GM12878 (cell line): ENCODE measurements at regions not wholly inside any gene's neighbourhood (a gene's known extent, or its start where the extent isn't known, plus 50 kb on each side); places are given as distances from the start of the nearest gene placed in this dataset.

Experiments
- ATAC-seq: fragments of 200-7000 bp; cut with Tn5 transposase; 3 replicates; pipeline ENCODE4 v1.9.1; 2020; ENCODE audit warnings: mild to moderate bottlenecking, moderate library complexity
- BruUV-seq: library from RNA; stranded (reverse); fragments of 400-500 nt; replicated peaks from 2 replicates; lab custom pipeline; 2021; lab: Mats Ljungman, UMichigan
- CTCF ChIA-PET: fragments of 300-600 bp; sonication (Branson Sonifier 250); formaldehyde crosslinking; extraction: SDS; loops from one replicate; lab custom pipeline; 2021; ENCODE audit warnings: inconsistent platforms; lab: Yijun Ruan, JAX
- POLR2A ChIA-PET: fragments of 350-600 bp; formaldehyde crosslinking; extraction: SDS; loops from one replicate; lab custom pipeline; 2021; ENCODE audit warnings: inconsistent platforms; lab: Charles Lee
- RAD21 ChIA-PET: fragments of 300-600 bp; sonication (Branson Sonifier 250); formaldehyde crosslinking; loops from one replicate; lab custom pipeline; 2023; ENCODE audit warnings: antibody characterized with exemption; ENCODE audit not compliant: unreplicated experiment; lab: Charles Lee
- SMC1A ChIA-PET: fragments of 300-600 bp; sonication (Branson Sonifier 250); formaldehyde crosslinking; loops from one replicate; lab custom pipeline; 2023; ENCODE audit not compliant: unreplicated experiment, uncharacterized antibody; lab: Charles Lee
- DNase-seq: peaks from one replicate; pipeline ENCODE4 v3.0.0-alpha.2; 2011; ENCODE audit warnings: low read depth, low spot score
- FAIRE-seq: peaks from 3 replicates; lab custom pipeline; 2011; peaks lifted over from hg19 to GRCh38; lab: Jason Lieb, UNC
- H2AFZ ChIP-seq: 2 replicates; pipeline ENCODE4 v1.6.0; 2011; ENCODE audit warnings: low read depth, low read length, control low read depth; ENCODE audit not compliant: control insufficient read depth
- H3K27ac ChIP-seq: 2 replicates; pipeline ENCODE4 v1.5.1; 2011; ENCODE audit warnings: control low read depth; ENCODE audit not compliant: control insufficient read depth, insufficient read depth
- H3K27me3 ChIP-seq, 2 experiments: replicated peaks in 1 of 2; 2 replicates each; pipeline versions ENCODE4 v1.6.0 to v1.6.1; 2011; ENCODE audit warnings: low read length in 1 of 2; ENCODE audit not compliant: control insufficient read depth in 2 of 2, insufficient read depth in 2 of 2
- H3K36me3 ChIP-seq, 2 experiments: 2 replicates each; pipeline ENCODE4 v1.5.1; 2011; ENCODE audit warnings: low read length in 1 of 2; ENCODE audit not compliant: control insufficient read depth in 2 of 2, insufficient read depth in 2 of 2
- H3K4me1 ChIP-seq: 2 replicates; pipeline ENCODE4 v1.6.1; 2011; ENCODE audit warnings: mild to moderate bottlenecking, low read length, moderate library complexity, mixed read lengths; ENCODE audit not compliant: control insufficient read depth, insufficient read depth
- H3K4me2 ChIP-seq: 2 replicates; pipeline ENCODE4 v1.6.0; 2011; ENCODE audit warnings: control low read depth; ENCODE audit not compliant: control insufficient read depth, insufficient read depth
- H3K4me3 ChIP-seq: fragments of 200-600 bp; sonication (generic); 2 replicates; pipeline ENCODE4 v1.5.1; 2016
- H3K79me2 ChIP-seq: 2 replicates; pipeline ENCODE4 v1.6.0; 2011; ENCODE audit warnings: low read length; ENCODE audit not compliant: control insufficient read depth, insufficient read depth
- H3K9ac ChIP-seq: 2 replicates; pipeline ENCODE4 v1.8.0; 2011; ENCODE audit warnings: low read length, control low read depth, mixed read lengths; ENCODE audit not compliant: control insufficient read depth, insufficient read depth
- H3K9me3 ChIP-seq: replicated peaks from 3 replicates; pipeline ENCODE4 v1.5.1; 2011; ENCODE audit warnings: mild to moderate bottlenecking, low read length; ENCODE audit not compliant: control insufficient read depth, insufficient read depth
- H4K20me1 ChIP-seq: 2 replicates; pipeline ENCODE4 v1.6.0; 2011; ENCODE audit not compliant: control insufficient read depth, insufficient read depth
- BCL3 ChIP-seq: IDR thresholded peaks from 2 replicates; pipeline ENCODE4 v1.6.1; 2011; ENCODE audit warnings: borderline replicate concordance, low read depth, mild to moderate bottlenecking, moderate library complexity, low read length; ENCODE audit not compliant: insufficient read depth, poor library complexity, severe bottlenecking
- CBFB ChIP-seq: IDR thresholded peaks from 2 replicates; pipeline ENCODE4 v1.6.1; 2016; ENCODE audit warnings: antibody characterized with exemption, low read depth
- CHD1 ChIP-seq: IDR thresholded peaks from 2 replicates; pipeline ENCODE4 v1.6.1; 2012; ENCODE audit warnings: low read depth, low read length, improper control_type of control experiment
- CREB1 ChIP-seq: IDR thresholded peaks from 2 replicates; pipeline ENCODE4 v1.6.1; 2012; ENCODE audit warnings: low read depth, mild to moderate bottlenecking, inconsistent platforms
- ETV6 ChIP-seq, 2 experiments: fragments of 450-650 bp in 1 of 2; IDR thresholded peaks in 1 of 2; conservative IDR thresholded peaks in 1 of 2; 2 replicates each; pipeline ENCODE4 v1.6.1; 2014; ENCODE audit warnings: antibody characterized with exemption in 1 of 2, borderline replicate concordance in 1 of 2, low read depth in 1 of 2, mild to moderate bottlenecking in 1 of 2, moderate library complexity in 1 of 2
- NFIC ChIP-seq: IDR thresholded peaks from 2 replicates; pipeline ENCODE4 v1.6.1; 2012; ENCODE audit warnings: low read depth, mild to moderate bottlenecking, inconsistent platforms, low read length, moderate library complexity
- POLR2A ChIP-seq: IDR thresholded peaks from 2 replicates; pipeline ENCODE4 v1.6.1; 2011; ENCODE audit warnings: low read depth, mild to moderate bottlenecking, low read length
- RAD51 ChIP-seq: fragments of 450-650 bp; IDR thresholded peaks from 2 replicates; pipeline ENCODE4 v1.6.1; 2016; ENCODE audit warnings: moderate library complexity, mild to moderate bottlenecking, inconsistent platforms
- RELB ChIP-seq: fragments of 450-650 bp; IDR thresholded peaks from 2 replicates; pipeline ENCODE4 v1.6.1; 2017; ENCODE audit warnings: low read depth, mild to moderate bottlenecking, moderate library complexity
- SMC3 ChIP-seq: IDR thresholded peaks from 2 replicates; pipeline ENCODE4 v1.6.1; 2011; ENCODE audit warnings: low read length, improper control_type of control experiment, borderline replicate concordance
- STAT3 ChIP-seq: IDR thresholded peaks from 2 replicates; pipeline ENCODE4 v1.6.1; 2011; ENCODE audit warnings: low read depth, low read length, improper control_type of control experiment
- ZBED1 ChIP-seq: IDR thresholded peaks from 2 replicates; pipeline ENCODE4 v1.6.1; 2016; ENCODE audit warnings: borderline replicate concordance
- ZNF217 ChIP-seq: fragments of 450-650 bp; IDR thresholded peaks from 2 replicates; pipeline ENCODE4 v1.6.1; 2017; ENCODE audit warnings: antibody characterized with exemption, mild to moderate bottlenecking
- ZNF384 ChIP-seq: IDR thresholded peaks from 2 replicates; pipeline ENCODE4 v1.6.1; 2012; ENCODE audit warnings: low read depth, mild to moderate bottlenecking, low read length, improper control_type of control experiment, borderline replicate concordance
- WGBS: methylation state at CpG from one replicate; pipeline ENCODE4 v1.1.6; 2016; ENCODE audit warnings: low lambda C conversion rate; ENCODE audit not compliant: insufficient replicate concordance, insufficient coverage; ENCODE audit errors: missing lambda C conversion rate; 5-methylcytosine and 5-hydroxymethylcytosine counted together
- in situ Hi-C: fragments of 300-500 bp; cut with MboI; formaldehyde crosslinking; loops from 9 replicates; pipeline ENCODE4 v1.14.3; 2018; ENCODE audit warnings: mixed read lengths
- intact Hi-C: fragments of 100-400 bp; cut with micrococcal nuclease; formaldehyde crosslinking; loops from one replicate; pipeline ENCODE4 v1.14.2; 2022; ENCODE audit not compliant: unreplicated experiment

DNA sequence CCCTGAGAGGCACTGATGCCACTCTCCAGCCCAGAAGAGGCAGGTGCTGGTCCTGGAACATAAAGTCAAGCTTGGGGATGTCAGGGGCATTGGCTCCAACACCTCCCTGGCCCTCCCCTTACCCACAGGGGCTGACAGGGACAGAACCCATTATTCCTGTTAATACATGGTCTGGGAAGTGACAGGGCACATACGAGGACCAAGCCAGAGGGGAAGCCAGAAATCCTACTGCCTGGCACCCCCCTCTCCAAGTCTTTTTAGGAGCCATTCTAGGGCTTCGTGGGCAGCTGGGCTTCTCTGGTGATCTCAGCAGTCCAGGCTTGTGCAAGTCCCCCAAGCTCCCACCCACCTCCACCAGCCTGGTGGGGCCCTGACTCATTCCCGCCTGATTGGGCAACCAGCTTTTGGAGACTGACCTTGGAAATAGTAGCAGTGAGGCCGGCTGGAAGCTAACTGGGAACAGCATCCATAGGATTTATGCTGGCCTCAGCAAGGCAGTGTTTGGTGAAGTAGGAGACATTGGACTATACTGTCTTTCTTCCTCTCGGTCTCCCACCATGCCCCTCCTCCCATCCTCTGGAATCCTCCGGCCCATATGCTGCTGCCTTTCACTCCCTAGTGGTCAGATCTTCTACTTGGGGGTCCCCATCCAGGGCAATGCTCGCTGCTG is 86.4 kb upstream of the HK2 start (continued):
- TF ChIP-seq RELB, result no peak

GRCh38 chr2:74748665-74749064 is 85.3 kb upstream of the HK2 start:
- DNase-seq (no peak), ATAC-seq (no peak), FAIRE-seq (no peak)
- intact Hi-C loops (no loop called here), in situ Hi-C loops (no loop called here)
- Histone ChIP-seq H4K20me1 (no peaks in the 10 kb centered on the region), H3K27ac (no peak overlapping the region), H3K4me1 (no peaks in the 10 kb centered on the region), H3K9ac (no peak overlapping the region), H3K36me3 (no peaks in the 10 kb centered on the region), H3K4me2 (no peak overlapping the region), H3K79me2 (no peaks in the 10 kb centered on the region), H3K9me3 (no peaks in the 10 kb centered on the region), H3K27me3 (no peaks in the 10 kb centered on the region; a peak in 1 of 4 replicates), H3K4me3 (no peak overlapping the region), H2AFZ (no peak overlapping the region)
- no TSS peak for BruUV-seq
- TF ChIP-seq CBFB (no peak), STAT3 (no peak)
- ChIA-PET RAD21 (no interaction called here), SMC1A (no interaction called here), CTCF (no interaction called here), POLR2A (no interaction called here)
- WGBS, result 53% methylated on average over 3 of the region's 3 CpGs

DNA sequence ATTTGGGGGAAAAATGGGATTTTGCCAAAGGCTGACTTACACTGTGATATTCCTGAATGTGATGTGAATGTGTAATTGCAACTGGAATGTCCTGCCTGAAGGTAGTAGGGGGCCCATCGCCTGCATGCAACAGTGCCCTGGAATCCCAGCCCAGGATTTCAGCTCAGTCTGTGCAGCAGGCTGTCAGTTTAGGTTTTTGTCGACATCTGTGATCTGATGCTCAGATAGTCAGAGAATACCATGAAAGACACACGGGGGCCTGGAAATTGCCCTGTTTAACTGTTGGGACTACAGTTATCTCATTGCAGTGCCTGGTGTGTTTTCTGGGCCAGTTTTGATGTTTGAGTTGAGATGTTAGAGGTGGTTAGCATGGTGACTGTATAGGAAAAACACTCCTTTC is 84.5 kb upstream of the HK2 start:
- no peaks in the 10 kb centered on the region for H3K36me3 ChIP-seq
- H3K27me3 ChIP-seq, result no peaks in the 10 kb centered on the region; a peak in 1 of 4 replicates
- intact Hi-C loops (no loop called here), in situ Hi-C loops (no loop called here)
- no peak overlapping the region for H3K9ac ChIP-seq
- H4K20me1 ChIP-seq, result no peaks in the 10 kb centered on the region
- ATAC-seq, result no peak
- no TSS peak for BruUV-seq
- ChIA-PET SMC1A (interaction anchor here (1.5 kb wide), 1 partner anchor 9 kb away, joined by 4 read pairs; no protein-coding TSS in a partner anchor), RAD21 (no interaction called here), POLR2A (interaction anchor here (0.6 kb wide), 1 partner anchor 1113 kb away, joined by 3 read pairs; no protein-coding TSS in a partner anchor), CTCF (interaction anchor here (1.9 kb wide), 1 partner anchor 14 kb away, joined by 6 read pairs; no protein-coding TSS in a partner anchor)
- no peak overlapping the region for H3K27ac ChIP-seq
- no peak for DNase-seq
- H3K4me1 ChIP-seq, result no peaks in the 10 kb centered on the region
- H3K4me3 ChIP-seq, result no peak overlapping the region
- FAIRE-seq, result no peak
- H3K4me2 ChIP-seq, result no peak overlapping the region
- H2AFZ ChIP-seq, result no peak overlapping the region
- H3K9me3 ChIP-seq, result no peaks in the 10 kb centered on the region
- WGBS, result 31% methylated on average over 3 of the region's 3 CpGs
- H3K79me2 ChIP-seq, result no peaks in the 10 kb centered on the region
- TF ChIP-seq ZNF384 (no peak), ETV6 (conservative IDR thresholded peaks at IDR 0.05 in 1 of 2, IDR thresholded peaks at IDR 0.05 in 1 of 2; ENCODE audit: borderline replicate concordance in 1 of 2, low read depth in 1 of 2) (no peak), CREB1 (no peak), ZNF217 (no peak), POLR2A (no peak), RAD51 (no peak), BCL3 (no peak), ZBED1 (no peak), SMC3 (no peak), CHD1 (no peak), NFIC (no peak)
